ENCODE measurements at regions not wholly inside any gene's neighbourhood (a gene's known extent, or its start where the extent isn't known, plus 50 kb on each side); places are given as distances from the start of the nearest gene placed in this dataset.

GRCh38 chr18:46411867-46412690, 244.9 kb downstream of the LOXHD1 start:
- intact Hi-C loops (cut with DNase I) = no loop called here
- DNase-seq (ENCODE audit: low spot score) (no peak), ATAC-seq (peak; percentile 80)

DNA sequence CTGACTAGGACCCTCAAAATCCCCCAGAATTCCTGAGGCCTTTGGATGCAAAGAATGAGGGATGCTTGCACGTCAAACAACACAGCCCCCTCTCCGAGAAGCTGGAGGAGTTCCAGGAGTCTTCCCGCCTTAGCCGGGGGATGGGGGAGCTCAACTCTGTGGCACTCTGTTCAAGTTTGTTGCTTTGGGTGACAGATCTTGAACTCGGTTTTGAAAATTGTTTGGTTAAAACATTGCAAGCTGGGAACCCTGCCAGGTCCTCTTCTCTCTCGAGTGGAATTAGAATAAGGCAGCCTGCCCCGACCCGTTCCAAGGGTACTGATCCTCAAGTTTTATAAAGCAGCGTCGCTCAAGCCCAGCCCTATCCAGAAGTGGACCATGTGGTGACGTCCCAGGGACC, 244.1 kb downstream of the LOXHD1 start:
- ATAC-seq (no peak), DNase-seq (ENCODE audit: low spot score) (no peak)
- intact Hi-C loops (cut with DNase I) = no loop called here

DNA sequence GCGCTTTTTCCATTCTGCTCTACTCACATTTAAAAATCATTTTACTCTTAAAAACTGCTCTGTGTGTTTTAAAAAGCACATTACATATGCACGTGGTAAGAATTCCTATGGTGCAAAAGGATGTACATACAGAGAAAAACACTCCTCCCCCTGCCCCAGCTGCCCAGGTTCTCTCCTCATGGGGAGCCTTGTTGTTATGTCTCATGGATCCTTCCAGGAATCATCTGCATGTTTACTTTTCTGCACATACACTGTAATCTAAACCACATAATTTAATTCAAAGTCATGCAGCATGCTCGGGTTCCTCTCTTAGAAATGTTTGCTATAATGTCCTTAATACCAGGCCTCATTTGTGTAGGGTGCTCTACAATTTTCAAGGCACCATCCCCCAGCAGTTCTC, 243.3 kb downstream of the LOXHD1 start:
- no peak for DNase-seq (ENCODE audit: low spot score)
- intact Hi-C loops (cut with DNase I) = no loop called here
- ATAC-seq = no peak

GRCh38 chr18:46414863-46415262, 242.2 kb downstream of the LOXHD1 start:
- ATAC-seq = no peak
- no peak for DNase-seq (ENCODE audit: low spot score)
- intact Hi-C loops (cut with DNase I) = no loop called here

DNA sequence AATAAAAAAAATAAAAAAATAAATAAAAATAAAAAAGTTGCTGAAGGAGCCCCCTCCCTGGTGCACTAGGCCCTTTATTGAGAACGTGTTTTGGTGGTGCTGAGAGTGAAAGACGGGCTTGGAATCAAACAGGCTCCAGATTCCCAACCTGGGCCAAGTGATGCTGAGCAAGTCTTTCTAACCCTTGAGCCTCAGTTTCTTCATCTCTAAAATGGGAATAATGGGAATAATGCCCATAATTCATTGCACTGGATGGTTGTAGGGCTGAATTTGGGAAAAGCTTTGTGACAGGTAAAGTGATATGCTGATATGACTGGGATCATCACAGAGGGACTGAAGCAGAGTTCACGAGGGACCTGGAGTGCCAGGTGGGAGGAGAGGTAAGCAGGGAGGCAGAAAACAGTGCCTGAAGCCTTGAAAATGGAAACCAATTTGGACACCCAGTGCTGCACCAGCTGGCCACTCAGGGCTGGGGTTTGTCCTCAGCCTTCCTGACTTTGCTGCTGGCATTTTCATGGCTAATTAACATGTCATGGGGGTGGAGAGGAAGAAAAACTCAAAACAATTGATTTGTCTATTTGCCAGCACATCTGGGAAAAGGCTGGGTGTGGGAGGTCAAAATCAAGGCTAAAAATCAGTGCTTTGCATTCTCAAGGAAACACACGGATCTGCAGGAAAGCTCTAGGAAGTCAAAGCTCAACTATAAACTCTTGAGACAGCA, 241.3 kb downstream of the LOXHD1 start:
- intact Hi-C loops (cut with DNase I) = no loop called here
- ATAC-seq (no peak), DNase-seq (ENCODE audit: low spot score) (no peak)

DNA sequence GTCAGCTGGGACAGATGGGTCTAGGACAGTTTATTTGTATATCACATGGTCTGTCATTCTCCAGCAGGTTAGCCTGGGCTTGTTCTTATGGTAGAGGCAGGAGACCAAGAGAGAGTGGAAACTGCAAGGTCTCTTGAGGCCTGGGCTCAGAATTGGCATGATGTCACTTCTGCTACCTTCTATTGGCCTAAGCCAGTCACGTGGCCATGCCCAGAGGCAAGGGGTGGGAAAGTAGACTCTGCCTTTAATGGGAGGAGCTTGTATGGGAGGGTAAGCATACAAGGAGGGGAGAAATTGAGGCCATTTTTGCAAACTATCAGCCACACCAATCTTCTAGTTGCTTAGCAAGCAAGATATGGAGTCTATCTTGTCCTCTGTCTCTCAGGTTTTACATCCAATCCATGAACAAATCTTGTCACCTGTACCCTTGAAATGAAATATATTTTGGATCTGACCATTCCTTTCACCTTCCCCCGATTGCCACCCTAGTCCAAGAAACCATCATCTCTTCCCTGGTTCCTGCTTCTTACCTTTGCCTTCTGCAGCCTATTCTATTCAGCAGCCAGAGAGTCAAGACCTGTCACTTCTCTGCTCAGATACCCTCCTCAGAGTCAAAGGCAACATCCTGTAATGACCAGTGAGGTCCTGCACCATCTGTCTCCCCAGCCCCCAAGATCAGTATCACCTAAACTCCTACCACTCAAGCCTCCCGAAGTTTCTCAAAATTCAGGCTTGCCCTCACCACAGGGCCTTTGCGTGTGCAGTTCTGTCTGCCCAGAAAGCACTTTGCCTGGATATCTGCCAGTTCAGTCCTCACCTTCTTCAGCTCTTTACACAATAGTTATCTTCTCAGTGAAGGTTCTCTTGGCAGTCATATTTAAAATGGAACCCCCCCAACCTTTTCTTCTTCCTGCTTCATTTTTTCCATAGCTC, 240.0 kb downstream of the LOXHD1 start:
- ATAC-seq (no peak), DNase-seq (ENCODE audit: low spot score) (no peak)

DNA sequence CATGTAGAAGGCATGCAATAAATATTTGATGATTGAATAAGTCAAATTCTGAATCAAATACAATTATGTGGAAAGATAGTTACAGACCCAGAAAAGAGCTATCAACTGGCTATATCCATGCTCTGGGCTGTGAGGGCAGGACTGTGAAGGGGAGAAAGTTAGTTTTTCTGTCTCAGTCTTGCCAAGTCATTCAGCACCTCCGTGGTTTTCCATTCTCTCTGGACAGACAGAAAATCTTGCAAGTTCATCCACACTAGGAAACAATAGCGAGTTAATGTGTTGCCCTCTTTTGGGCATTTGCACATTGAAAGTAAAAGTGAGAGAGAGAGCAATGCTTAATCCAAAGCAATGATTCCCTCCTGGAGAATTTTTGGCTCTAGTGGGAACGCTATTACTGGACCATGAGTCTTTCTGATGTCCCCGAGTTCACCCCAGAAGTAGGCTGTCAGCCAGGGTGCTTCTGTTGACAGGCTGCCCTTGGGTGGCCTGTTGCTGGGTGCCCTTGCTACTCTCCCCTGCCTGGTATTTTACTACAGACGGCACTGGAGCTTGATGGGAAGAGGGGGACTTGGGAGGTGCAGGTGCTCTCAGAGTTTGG, 238.3 kb downstream of the LOXHD1 start:
- DNase-seq (ENCODE audit: low spot score) (peak; percentile 36), ATAC-seq (peak; percentile 49)
- intact Hi-C loops (cut with DNase I) = no loop called here

More for the DNA sequence above, 240.0 kb downstream of the LOXHD1 start:
- intact Hi-C loops (cut with DNase I) = no loop called here

DNA sequence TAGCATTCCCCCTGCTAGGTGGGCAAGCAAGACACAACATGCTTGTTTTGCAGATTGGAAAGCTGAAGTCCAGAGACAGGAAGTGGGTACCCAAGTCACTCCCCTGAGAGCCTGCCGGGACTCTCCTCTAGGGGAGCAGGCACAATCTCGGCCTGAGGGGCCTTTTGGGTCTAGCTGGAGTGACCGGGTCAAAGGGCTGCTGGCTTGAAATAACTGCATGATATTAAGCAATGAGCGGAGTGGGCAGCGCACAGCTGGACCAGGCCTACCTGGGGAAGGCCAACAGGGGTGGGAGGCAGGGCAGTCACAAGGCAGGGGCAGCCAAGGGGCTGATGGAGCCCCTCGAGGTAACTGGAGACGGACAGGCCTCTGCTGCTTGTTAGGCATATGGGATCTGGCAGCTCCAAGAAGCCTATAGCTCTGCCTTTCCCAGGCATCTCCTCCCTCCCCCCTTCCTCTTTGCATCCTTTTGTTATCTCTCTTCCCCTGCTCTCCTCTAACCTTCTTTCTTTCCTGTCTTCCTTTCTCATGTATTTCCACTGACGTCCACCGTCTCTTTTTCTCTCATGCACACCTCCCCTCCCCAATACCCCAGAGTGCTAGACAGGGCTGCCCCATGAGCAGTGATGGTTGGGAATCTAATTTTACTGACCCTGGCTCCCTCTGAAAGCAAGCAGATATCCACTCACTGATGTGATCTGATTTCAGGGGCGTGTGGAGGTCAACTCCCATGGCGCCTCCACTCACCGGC, 237.5 kb downstream of the LOXHD1 start:
- DNase-seq (ENCODE audit: low spot score) (peak; percentile 49), ATAC-seq (no peak)
- intact Hi-C loops (cut with DNase I) = no loop called here

- no peak for DNase-seq (ENCODE audit: low spot score)
- intact Hi-C loops (cut with DNase I) = no loop called here
- no peak for ATAC-seq
Measured at GRCh38 chr18:46421973-46422551, 235.0 kb downstream of the LOXHD1 start.

- no peak for ATAC-seq
- intact Hi-C loops (cut with DNase I) = no loop called here
Measured at GRCh38 chr18:46422552-46423055, 234.4 kb downstream of the LOXHD1 start.

GRCh38 chr18:46423226-46423805, 233.7 kb downstream of the LOXHD1 start:
- ATAC-seq (no peak), DNase-seq (ENCODE audit: low spot score) (no peak)
- intact Hi-C loops (cut with DNase I) = no loop called here

More at GRCh38 chr18:46422552-46423055, 234.4 kb downstream of the LOXHD1 start:
- DNase-seq (ENCODE audit: low spot score) = no peak

DNA sequence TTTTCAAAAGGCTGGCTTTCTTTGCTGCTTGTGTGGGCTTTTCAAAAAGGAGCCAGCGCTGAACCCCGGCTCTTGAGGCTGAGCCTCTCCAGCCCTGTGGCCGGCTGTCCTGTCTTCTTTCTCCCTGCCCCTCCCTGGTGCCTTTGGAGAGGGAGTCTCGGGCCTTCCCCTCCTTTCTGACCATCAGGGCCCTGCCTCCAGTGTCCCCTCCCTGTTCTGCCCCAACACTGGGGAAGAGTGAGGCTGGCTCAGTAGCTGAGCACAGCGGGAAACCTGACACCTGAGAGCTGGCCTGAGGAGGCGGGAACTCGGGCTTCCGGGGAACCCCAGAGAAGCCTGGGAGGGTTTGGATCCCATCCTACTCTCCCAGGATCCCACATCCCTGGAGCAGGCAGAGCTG, 232.1 kb downstream of the LOXHD1 start:
- DNase-seq (ENCODE audit: low spot score) (no peak), ATAC-seq (no peak)
- intact Hi-C loops (cut with DNase I) = no loop called here

DNA sequence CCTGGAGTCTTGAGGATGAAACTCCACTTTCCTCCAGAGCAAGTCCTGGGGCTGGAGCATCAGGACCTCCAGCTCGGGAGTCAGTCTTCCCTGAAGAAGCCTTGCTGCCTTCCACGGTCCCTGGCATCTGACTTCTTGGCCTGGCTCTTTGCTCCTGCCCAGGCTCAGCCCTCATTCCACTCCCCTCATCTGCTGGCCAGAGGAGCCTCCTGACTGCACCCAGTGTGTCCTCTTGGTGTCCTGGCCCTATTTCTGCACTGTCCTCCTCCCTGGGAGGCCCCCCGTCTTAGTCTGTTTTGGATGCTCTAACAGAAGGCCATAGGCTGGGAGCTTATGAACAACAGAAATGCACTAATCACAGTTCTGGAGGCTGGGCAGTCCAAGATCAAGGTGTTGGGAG, 231.5 kb downstream of the LOXHD1 start:
- ATAC-seq (no peak), DNase-seq (ENCODE audit: low spot score) (no peak)
- intact Hi-C loops (cut with DNase I) = no loop called here

DNA sequence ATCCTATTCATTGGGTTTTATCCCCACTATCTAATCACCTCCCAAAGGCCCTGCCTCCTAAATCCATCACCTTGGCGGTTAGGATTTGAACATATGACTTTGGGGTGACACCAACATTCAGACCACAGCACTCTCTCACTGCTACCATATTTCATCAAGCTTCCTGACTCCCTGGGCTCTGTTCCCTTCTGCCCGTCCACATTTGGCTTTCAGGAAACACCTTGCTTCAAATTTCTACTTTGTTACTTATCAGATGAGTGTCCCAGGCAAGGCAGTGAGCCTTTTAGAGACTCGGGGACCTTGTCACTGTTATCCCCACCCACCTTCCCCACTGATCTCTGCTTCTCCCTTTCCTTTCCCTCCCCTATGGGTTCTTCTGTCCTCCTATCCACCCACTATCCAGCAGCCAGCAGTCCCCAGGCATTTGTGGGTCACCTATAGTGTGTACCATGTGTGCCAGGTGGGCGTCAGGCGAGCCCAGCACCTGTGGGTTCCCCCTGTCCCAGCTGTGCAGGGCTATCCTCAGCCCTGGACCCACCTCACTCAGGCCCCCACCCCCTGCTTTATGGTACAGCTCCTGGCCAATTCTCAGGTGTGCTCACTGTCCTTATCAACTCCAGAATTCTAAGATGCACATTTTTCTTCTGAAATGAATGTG, 230.9 kb downstream of the LOXHD1 start:
- no peak for ATAC-seq
- intact Hi-C loops (cut with DNase I) = no loop called here
- DNase-seq (ENCODE audit: low spot score) = no peak

GRCh38 chr18:46426679-46427047, 230.4 kb downstream of the LOXHD1 start:
- no peak for ATAC-seq
- no peak for DNase-seq (ENCODE audit: low spot score)
- intact Hi-C loops (cut with DNase I) = no loop called here
